ENCODE measurements at regions not wholly inside any gene's neighbourhood (a gene's known extent, or its start where the extent isn't known, plus 50 kb on each side); places are given as distances from the start of the nearest gene placed in this dataset.
A peak's percentile ranks its signal among the peaks of the same experiment; 100 is the strongest.
"Not testable (repeated sequence)": the region's sequence is repeated elsewhere in the genome, so short reads cannot be mapped to it uniquely, and the experiment has no call there.

- Histone ChIP-seq H3K9me3 (ENCODE audit: severe bottlenecking) (no peaks in the 10 kb centered on the region), H3K4me1 (ENCODE audit: insufficient read depth, poor library complexity, severe bottlenecking) (peaks cover 15% of the 10 kb centered on the region), H3K27me3 (ENCODE audit: insufficient read depth, poor library complexity, severe bottlenecking) (no peaks in the 10 kb centered on the region), H3K36me3 (ENCODE audit: low read depth) (no peaks in the 10 kb centered on the region), H3K4me3 (ENCODE audit: severe bottlenecking) (no peak overlapping the region), H3K27ac (ENCODE audit: poor library complexity, severe bottlenecking) (no peak overlapping the region)
- ATAC-seq (ENCODE audit: low read depth) = no peak
- no peak for DNase-seq (ENCODE audit: low spot score)
- TF ChIP-seq CTCF (IDR thresholded peaks at IDR 0.05; ENCODE audit: poor library complexity, severe bottlenecking) = no peak
These were observed 61.4 kb upstream of the CNIH3 start for GRCh38 chr1:224554620-224555259.

GRCh38 chr1:224558904-224559303 lies 57.2 kb upstream of the CNIH3 start:
- ATAC-seq (ENCODE audit: low read depth) (no peak), DNase-seq (ENCODE audit: low spot score) (no peak)
- H3K4me3 ChIP-seq (ENCODE audit: severe bottlenecking) = no peak overlapping the region
- H3K4me1 ChIP-seq (ENCODE audit: insufficient read depth, poor library complexity, severe bottlenecking) = peaks cover 38% of the 10 kb centered on the region
- H3K36me3 ChIP-seq (ENCODE audit: low read depth) = no peaks in the 10 kb centered on the region
- TF ChIP-seq CTCF (IDR thresholded peaks at IDR 0.05; ENCODE audit: poor library complexity, severe bottlenecking) = no peak
- H3K9me3 ChIP-seq (ENCODE audit: severe bottlenecking) = no peaks in the 10 kb centered on the region
- H3K27me3 ChIP-seq (ENCODE audit: insufficient read depth, poor library complexity, severe bottlenecking) = no peaks in the 10 kb centered on the region
- peak overlapping the region; percentile 90 for H3K27ac ChIP-seq (ENCODE audit: poor library complexity, severe bottlenecking)

- ATAC-seq (ENCODE audit: low read depth) = peak; percentile 83
- Histone ChIP-seq H3K9me3 (ENCODE audit: severe bottlenecking) (no peaks in the 10 kb centered on the region), H3K27me3 (ENCODE audit: insufficient read depth, poor library complexity, severe bottlenecking) (no peaks in the 10 kb centered on the region), H3K36me3 (ENCODE audit: low read depth) (no peaks in the 10 kb centered on the region), H3K4me3 (ENCODE audit: severe bottlenecking) (no peak overlapping the region), H3K27ac (ENCODE audit: poor library complexity, severe bottlenecking) (peak overlapping the region; percentile 90), H3K4me1 (ENCODE audit: insufficient read depth, poor library complexity, severe bottlenecking) (peaks cover 46% of the 10 kb centered on the region)
- no peak for TF ChIP-seq CTCF (IDR thresholded peaks at IDR 0.05; ENCODE audit: poor library complexity, severe bottlenecking)
- no peak for DNase-seq (ENCODE audit: low spot score)
These were observed 56.0 kb upstream of the CNIH3 start for GRCh38 chr1:224559981-224560728.

- Histone ChIP-seq H3K4me1 (ENCODE audit: insufficient read depth, poor library complexity, severe bottlenecking) (peaks cover 54% of the 10 kb centered on the region), H3K27ac (ENCODE audit: poor library complexity, severe bottlenecking) (peak overlapping the region; percentile 90)
- ATAC-seq (ENCODE audit: low read depth) = peak; percentile 54
- not testable (repeated sequence) for H3K27me3 ChIP-seq (ENCODE audit: insufficient read depth, poor library complexity, severe bottlenecking); DNase-seq (ENCODE audit: low spot score); H3K4me3 ChIP-seq (ENCODE audit: severe bottlenecking); H3K9me3 ChIP-seq (ENCODE audit: severe bottlenecking); H3K36me3 ChIP-seq (ENCODE audit: low read depth)
These were observed 53.2 kb upstream of the CNIH3 start for GRCh38 chr1:224562881-224563280.

GRCh38 chr1:224563666-224564065 lies 52.5 kb upstream of the CNIH3 start:
- no peak for DNase-seq (ENCODE audit: low spot score)
- no peak for TF ChIP-seq CTCF (IDR thresholded peaks at IDR 0.05; ENCODE audit: poor library complexity, severe bottlenecking)
- H3K27me3 ChIP-seq (ENCODE audit: insufficient read depth, poor library complexity, severe bottlenecking) = no peaks in the 10 kb centered on the region
- peaks cover 52% of the 10 kb centered on the region for H3K4me1 ChIP-seq (ENCODE audit: insufficient read depth, poor library complexity, severe bottlenecking)
- no peaks in the 10 kb centered on the region for H3K36me3 ChIP-seq (ENCODE audit: low read depth)
- H3K27ac ChIP-seq (ENCODE audit: poor library complexity, severe bottlenecking) = peak overlapping the region; percentile 90
- H3K9me3 ChIP-seq (ENCODE audit: severe bottlenecking) = no peaks in the 10 kb centered on the region
- H3K4me3 ChIP-seq (ENCODE audit: severe bottlenecking) = no peak overlapping the region
- no peak for ATAC-seq (ENCODE audit: low read depth)

Measured in RWPE2 (cell line).